OCI-LY3 (cell line): ENCODE measurements at regions not wholly inside any gene's neighbourhood (a gene's known extent, or its start where the extent isn't known, plus 50 kb on each side); places are given as distances from the start of the nearest gene placed in this dataset.

Experiments
- CTCF ChIP-seq: fragments of 200-600, 300-600 bp; sonication (generic); IDR thresholded peaks from 2 replicates; pipeline ENCODE4 v1.5.1; 2014; ENCODE audit warnings: antibody characterized with exemption, low read length, low read depth
- EZH2phosphoT487 ChIP-seq: fragments of 200-600 bp; shearing (Covaris generic); IDR thresholded peaks from 2 replicates; pipeline ENCODE4 v1.6.1; 2018; ENCODE audit warnings: antibody characterized with exemption, mixed run types, low read depth

- no peak for TF ChIP-seq CTCF
- no peak for TF ChIP-seq EZH2phosphoT487
Measured at GRCh38 chr20:6909608-6910007, 142.1 kb downstream of the BMP2 start.
